SK-N-SH (cell line): ENCODE measurements at regions not wholly inside any gene's neighbourhood (a gene's known extent, or its start where the extent isn't known, plus 50 kb on each side); places are given as distances from the start of the nearest gene placed in this dataset.

Experiments used
- CTCF ChIP-seq: fragments of 200-600 bp; sonication (generic); IDR thresholded peaks from 2 replicates; pipeline ENCODE4 v1.6.1; 2017; ENCODE audit warnings: antibody characterized with exemption, mild to moderate bottlenecking, moderate library complexity
- USF1 ChIP-seq: IDR thresholded peaks from 2 replicates; pipeline ENCODE4 v1.4.0; 2012; ENCODE audit warnings: low read depth, borderline replicate concordance
- ZBTB33 ChIP-seq: IDR thresholded peaks from 2 replicates; pipeline ENCODE4 v1.4.0; 2012; ENCODE audit warnings: low read depth, borderline replicate concordance

GRCh38 chr9:134230942-134231325 is 66.6 kb upstream of the RNU6ATAC start:
- no peak for TF ChIP-seq ZBTB33
- TF ChIP-seq CTCF = no peak
- TF ChIP-seq USF1 = no peak
